Calu3 (cell line): ENCODE measurements at regions not wholly inside any gene's neighbourhood (a gene's known extent, or its start where the extent isn't known, plus 50 kb on each side); places are given as distances from the start of the nearest gene placed in this dataset.

Experiments used
- BruUV-seq: library from RNA; stranded (reverse); fragments of 400-500 nt; replicated peaks from 2 replicates; lab custom pipeline; 2021; lab: Mats Ljungman, UMichigan
- CTCF ChIA-PET: fragments of 300-600 bp; sonication (Branson Sonifier 250); formaldehyde crosslinking; loops from one replicate; lab custom pipeline; 2022; ENCODE audit warnings: antibody characterized with exemption; lab: Charles Lee
- DNase-seq: peaks from one replicate; pipeline ENCODE4 v3.0.0; 2022
- H3K27ac Mint-ChIP-seq: one replicate; pipeline ENCODE4 v1.8.0; 2022; ENCODE audit warnings: mixed read lengths; ENCODE audit not compliant: unreplicated experiment
- H3K27me3 Mint-ChIP-seq: one replicate; pipeline ENCODE4 v1.8.0; 2022; ENCODE audit warnings: mixed read lengths; ENCODE audit not compliant: unreplicated experiment
- H3K36me3 Mint-ChIP-seq: one replicate; pipeline ENCODE4 v1.8.0; 2022; ENCODE audit warnings: mild to moderate bottlenecking, moderate library complexity, mixed read lengths; ENCODE audit not compliant: insufficient read depth, unreplicated experiment
- H3K4me1 Mint-ChIP-seq: one replicate; pipeline ENCODE4 v1.8.0; 2022; ENCODE audit warnings: mild to moderate bottlenecking, low read depth, mixed read lengths; ENCODE audit not compliant: unreplicated experiment
- H3K4me3 Mint-ChIP-seq: one replicate; pipeline ENCODE4 v1.8.0; 2022; ENCODE audit warnings: mild to moderate bottlenecking, low read depth, moderate library complexity, mixed read lengths; ENCODE audit not compliant: unreplicated experiment
- H3K9me3 Mint-ChIP-seq: one replicate; pipeline ENCODE4 v1.8.0; 2022; ENCODE audit warnings: low read depth, mixed read lengths; ENCODE audit not compliant: unreplicated experiment
- intact Hi-C: fragments of 100-400 bp; cut with micrococcal nuclease; formaldehyde crosslinking; loops from one replicate; pipeline ENCODE4 v1.10.0; 2022; ENCODE audit not compliant: unreplicated experiment
- TF ChIP-seq, protein P1 (sequence below): fragments of 200-600 bp; IDR thresholded peaks from one replicate; pipeline ENCODE4 v1.8.0; 2022; ENCODE audit warnings: antibody characterized with exemption; ENCODE audit not compliant: unreplicated experiment

- no peaks in the 10 kb centered on the region for H3K36me3 Mint-ChIP-seq
- peaks cover 6% of the 10 kb centered on the region for H3K9me3 Mint-ChIP-seq
Measured at GRCh38 chr14:26137161-26137560, 460.7 kb downstream of the NOVA1 start.

GRCh38 chr14:26132061-26132645 lies 465.7 kb downstream of the NOVA1 start:
- Mint-ChIP-seq H3K4me1 (no peaks in the 10 kb centered on the region), H3K27me3 (no peaks in the 10 kb centered on the region), H3K4me3 (no peak overlapping the region), H3K27ac (no peak overlapping the region), H3K9me3 (peaks cover 9% of the 10 kb centered on the region), H3K36me3 (no peaks in the 10 kb centered on the region)
- no peak for DNase-seq
- intact Hi-C loops, result no loop called here
- TF ChIP-seq, protein P1, sequence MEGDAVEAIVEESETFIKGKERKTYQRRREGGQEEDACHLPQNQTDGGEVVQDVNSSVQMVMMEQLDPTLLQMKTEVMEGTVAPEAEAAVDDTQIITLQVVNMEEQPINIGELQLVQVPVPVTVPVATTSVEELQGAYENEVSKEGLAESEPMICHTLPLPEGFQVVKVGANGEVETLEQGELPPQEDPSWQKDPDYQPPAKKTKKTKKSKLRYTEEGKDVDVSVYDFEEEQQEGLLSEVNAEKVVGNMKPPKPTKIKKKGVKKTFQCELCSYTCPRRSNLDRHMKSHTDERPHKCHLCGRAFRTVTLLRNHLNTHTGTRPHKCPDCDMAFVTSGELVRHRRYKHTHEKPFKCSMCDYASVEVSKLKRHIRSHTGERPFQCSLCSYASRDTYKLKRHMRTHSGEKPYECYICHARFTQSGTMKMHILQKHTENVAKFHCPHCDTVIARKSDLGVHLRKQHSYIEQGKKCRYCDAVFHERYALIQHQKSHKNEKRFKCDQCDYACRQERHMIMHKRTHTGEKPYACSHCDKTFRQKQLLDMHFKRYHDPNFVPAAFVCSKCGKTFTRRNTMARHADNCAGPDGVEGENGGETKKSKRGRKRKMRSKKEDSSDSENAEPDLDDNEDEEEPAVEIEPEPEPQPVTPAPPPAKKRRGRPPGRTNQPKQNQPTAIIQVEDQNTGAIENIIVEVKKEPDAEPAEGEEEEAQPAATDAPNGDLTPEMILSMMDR, result no peak
- CTCF ChIA-PET, result no interaction called here
- no TSS peak for BruUV-seq

More at GRCh38 chr14:26137161-26137560, 460.7 kb downstream of the NOVA1 start:
- intact Hi-C loops, result no loop called here
- no peak for DNase-seq
- H3K27ac Mint-ChIP-seq, result no peak overlapping the region
- TF ChIP-seq, protein P1, result no peak
- no peaks in the 10 kb centered on the region for H3K4me1 Mint-ChIP-seq
- no peak overlapping the region for H3K4me3 Mint-ChIP-seq
- BruUV-seq, result no TSS peak
- CTCF ChIA-PET, result no interaction called here
- no peaks in the 10 kb centered on the region for H3K27me3 Mint-ChIP-seq

DNA sequence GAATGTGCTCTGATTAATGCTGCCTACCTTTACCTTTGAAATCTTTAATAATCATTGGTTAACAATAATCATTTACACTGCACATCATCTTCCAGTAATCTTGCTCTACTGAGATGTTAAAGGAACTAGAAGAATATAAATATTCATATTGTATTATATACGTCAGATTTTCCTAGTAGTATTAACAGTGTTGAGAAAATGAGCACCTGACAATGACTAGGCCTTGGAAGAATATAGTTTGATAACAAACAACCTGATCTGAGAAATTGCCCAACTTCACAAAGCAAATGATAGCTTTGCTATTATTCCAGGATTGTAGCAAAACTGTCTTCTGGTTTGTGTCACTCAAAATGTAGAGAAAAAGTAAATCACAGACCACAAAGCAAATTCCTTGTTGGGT lies 467.1 kb downstream of the NOVA1 start:
- Mint-ChIP-seq H3K36me3 (no peaks in the 10 kb centered on the region), H3K9me3 (peaks cover 6% of the 10 kb centered on the region), H3K27ac (no peak overlapping the region), H3K27me3 (no peaks in the 10 kb centered on the region), H3K4me1 (no peaks in the 10 kb centered on the region), H3K4me3 (no peak overlapping the region)
- DNase-seq, result no peak
- CTCF ChIA-PET, result no interaction called here
- no TSS peak for BruUV-seq
- intact Hi-C loops, result no loop called here
- TF ChIP-seq, protein P1, result no peak

- CTCF ChIA-PET, result no interaction called here
- Mint-ChIP-seq H3K9me3 (peaks cover 6% of the 10 kb centered on the region), H3K27me3 (no peaks in the 10 kb centered on the region), H3K36me3 (no peaks in the 10 kb centered on the region), H3K4me1 (no peaks in the 10 kb centered on the region), H3K27ac (no peak overlapping the region), H3K4me3 (no peak overlapping the region)
- TF ChIP-seq, protein P1, result no peak
- intact Hi-C loops, result no loop called here
- no peak for DNase-seq
- no TSS peak for BruUV-seq
Measured at GRCh38 chr14:26128931-26129671, 468.7 kb downstream of the NOVA1 start.
